K562 (cell line): ENCODE measurements at regions not wholly inside any gene's neighbourhood (a gene's known extent, or its start where the extent isn't known, plus 50 kb on each side); places are given as distances from the start of the nearest gene placed in this dataset.
"Not testable (repeated sequence)": the region's sequence is repeated elsewhere in the genome, so short reads cannot be mapped to it uniquely, and the experiment has no call there.

Source experiments
- ATAC-seq: fragments of 200-7000 bp; cut with Tn5 transposase; 3 replicates; pipeline ENCODE4 v1.9.1; 2020; ENCODE audit warnings: moderate library complexity
- BruUV-seq: library from RNA; stranded (reverse); fragments of 400-500 nt; replicated peaks from 2 replicates; lab custom pipeline; 2021; lab: Mats Ljungman, UMichigan
- CTCF ChIA-PET: fragments of 300-600 bp; formaldehyde crosslinking; extraction: SDS; loops from one replicate; lab custom pipeline; 2021; ENCODE audit warnings: low intra/inter-chr PET ratio; lab: Yijun Ruan, JAX
- POLR2A ChIA-PET: fragments of 300-600, 350-650 bp; sonication (Branson Sonifier 250); formaldehyde crosslinking; extraction: SDS; loops from one replicate; lab custom pipeline; 2021; ENCODE audit warnings: antibody characterized with exemption, inconsistent platforms; lab: Yijun Ruan, JAX
- DNase-seq, 4 experiments: peaks; one replicate each; pipeline versions ENCODE4 v3.0.0 to v3.0.0-alpha.2; 2011 to 2018; ENCODE audit warnings: low spot score in 3 of 4, mixed read lengths in 3 of 4; ENCODE audit errors: extremely low read depth in 1 of 4
- FAIRE-seq: peaks from 2 replicates; lab custom pipeline; 2011; peaks lifted over from hg19 to GRCh38; lab: Jason Lieb, UNC
- H2AFZ ChIP-seq: 2 replicates; pipeline ENCODE4 v1.6.0; 2011; ENCODE audit warnings: low read depth, low read length, control low read depth, inconsistent platforms
- H3K27ac ChIP-seq: fragments of 200-600 bp; 3 replicates; pipeline ENCODE4 v1.8.0; 2011; ENCODE audit warnings: low read depth, mild to moderate bottlenecking, control low read depth, inconsistent platforms, low read length, moderate library complexity, mixed read lengths; ENCODE audit errors: extremely low read depth
- H3K27me3 ChIP-seq, 2 experiments: fragments of 300-600 bp in 1 of 2; 2 replicates in 1 of 2; 3 replicates in 1 of 2; pipeline versions ENCODE4 v1.6.0 to v1.8.0; 2011; ENCODE audit warnings: inconsistent platforms in 2 of 2, low read length in 2 of 2, mild to moderate bottlenecking in 1 of 2, mixed read lengths in 1 of 2, moderate library complexity in 1 of 2; ENCODE audit not compliant: control insufficient read depth in 2 of 2, insufficient read depth in 2 of 2
- H3K36me3 ChIP-seq: fragments of 300-600 bp; 3 replicates; pipeline ENCODE4 v1.8.0; 2011; ENCODE audit warnings: mild to moderate bottlenecking, low read length, inconsistent platforms; ENCODE audit not compliant: control insufficient read depth, insufficient read depth
- H3K4me1 ChIP-seq, 2 experiments: fragments of 200-600 bp in 1 of 2; replicated peaks in 1 of 2; 2 replicates in 1 of 2; 3 replicates in 1 of 2; pipeline versions ENCODE4 v1.5.1 to v1.8.0; 2011; ENCODE audit warnings: inconsistent platforms in 2 of 2, low read length in 2 of 2, mild to moderate bottlenecking in 1 of 2, mixed read lengths in 1 of 2, moderate library complexity in 1 of 2; ENCODE audit not compliant: control insufficient read depth in 2 of 2, insufficient read depth in 2 of 2
- H3K4me2 ChIP-seq: 2 replicates; pipeline ENCODE4 v1.6.1; 2011; ENCODE audit warnings: low read length, control low read depth, inconsistent platforms, mixed read lengths; ENCODE audit not compliant: insufficient read depth
- H3K4me3 ChIP-seq: fragments of 200-600 bp; sonication (generic), shearing (Covaris generic); 2 replicates; pipeline ENCODE4 v1.5.1; 2016; ENCODE audit warnings: control low read depth, inconsistent platforms
- H3K79me2 ChIP-seq: fragments of 200-600 bp; 3 replicates; pipeline ENCODE4 v1.8.0; 2011; ENCODE audit warnings: low read length, inconsistent platforms; ENCODE audit not compliant: control insufficient read depth, insufficient read depth
- H3K9ac ChIP-seq, 2 experiments: 2 replicates each; pipeline versions ENCODE4 v1.6.0 to v1.6.1; 2011; ENCODE audit warnings: low read depth in 2 of 2, low read length in 2 of 2, control low read depth in 1 of 2, inconsistent platforms in 1 of 2, mild to moderate bottlenecking in 1 of 2, mixed read lengths in 1 of 2; ENCODE audit not compliant: insufficient read depth in 1 of 2
- H3K9me1 ChIP-seq: one replicate; pipeline ENCODE4 v1.6.0; 2011; ENCODE audit warnings: inconsistent platforms, mild to moderate bottlenecking, low read length, moderate library complexity; ENCODE audit not compliant: control insufficient read depth, insufficient read depth
- H3K9me3 ChIP-seq: replicated peaks from 2 replicates; pipeline ENCODE4 v1.5.1; 2011; ENCODE audit warnings: low read depth, low read length, inconsistent platforms; ENCODE audit not compliant: control insufficient read depth, insufficient read depth
- H4K20me1 ChIP-seq: replicated peaks from 2 replicates; pipeline ENCODE4 v1.6.1; 2011; ENCODE audit warnings: low read length, inconsistent platforms, mixed read lengths; ENCODE audit not compliant: control insufficient read depth, insufficient read depth
- BCL6 ChIP-seq: fragments of 250-450 bp; sonication (Bioruptor Pico); IDR thresholded peaks from 2 replicates; pipeline ENCODE4 v1.4.0; 2020
- E2F4 ChIP-seq: sonication (generic); formaldehyde crosslinking; IDR thresholded peaks from 2 replicates; pipeline ENCODE4 v1.8.0; 2022; ENCODE audit warnings: mild to moderate bottlenecking, low read depth, missing genetic modification reagents
- ELK3 ChIP-seq: fragments of 450-650 bp; formaldehyde crosslinking; IDR thresholded peaks from 2 replicates; pipeline ENCODE4 v1.4.0; 2020; ENCODE audit warnings: mild to moderate bottlenecking
- FOXJ2 ChIP-seq: fragments of 200-800 bp; sonication (Bioruptor generic); IDR thresholded peaks from 2 replicates; pipeline ENCODE4 v1.6.1; 2016; ENCODE audit warnings: missing genetic modification characterization, missing compliant biosample characterization
- GATA2 ChIP-seq: sonication (generic); formaldehyde crosslinking; IDR thresholded peaks from 2 replicates; pipeline ENCODE4 v1.4.0; 2020; ENCODE audit warnings: mild to moderate bottlenecking, missing genetic modification reagents
- HDAC3 ChIP-seq: fragments of 450-650 bp; IDR thresholded peaks from 2 replicates; pipeline ENCODE4 v1.6.1; 2018; ENCODE audit warnings: borderline replicate concordance, mild to moderate bottlenecking, moderate library complexity; ENCODE audit not compliant: partially characterized antibody
- MYBL2 ChIP-seq, 2 experiments: fragments of 450-650 bp in 1 of 2; sonication (generic) in 1 of 2; formaldehyde crosslinking in 1 of 2; IDR thresholded peaks; 2 replicates each; pipeline versions ENCODE4 v1.6.1 to v1.8.1; 2017 to 2022; ENCODE audit warnings: borderline replicate concordance in 1 of 2, inconsistent platforms in 1 of 2, low read depth in 1 of 2, mild to moderate bottlenecking in 1 of 2, missing genetic modification reagents in 1 of 2, moderate library complexity in 1 of 2
- POLR2A ChIP-seq: fragments of 450-650 bp; conservative IDR thresholded peaks from 2 replicates; pipeline ENCODE4 v1.6.1; 2016
- SNAPC5 ChIP-seq: fragments of 250-450 bp; sonication (Bioruptor Pico); IDR thresholded peaks from 2 replicates; pipeline ENCODE4 v1.8.0; 2021; ENCODE audit warnings: moderate library complexity, mild to moderate bottlenecking, inconsistent platforms
- USF2 ChIP-seq: sonication (generic); formaldehyde crosslinking; IDR thresholded peaks from 2 replicates; pipeline ENCODE4 v1.5.0; 2020; ENCODE audit warnings: missing genetic modification reagents
- ZBTB8A ChIP-seq: fragments of 450-650 bp; IDR thresholded peaks from 2 replicates; pipeline ENCODE4 v1.6.1; 2018; ENCODE audit warnings: mild to moderate bottlenecking, moderate library complexity; ENCODE audit not compliant: partially characterized antibody
- WGBS: fragments of 100-300 bp; shearing (Covaris generic); methylation state at CpG from one replicate; pipeline ENCODE4 v1.1.6; 2016; ENCODE audit warnings: low coverage, mixed read lengths; ENCODE audit not compliant: insufficient coverage; ENCODE audit errors: missing lambda C conversion rate; 5-methylcytosine and 5-hydroxymethylcytosine counted together
- in situ Hi-C: fragments of 300-500 bp; cut with MboI; formaldehyde crosslinking; loops from 4 replicates; pipeline ENCODE4 v1.15.0; 2018; ENCODE audit warnings: inconsistent platforms, mixed read lengths
- intact Hi-C: fragments of 100-400 bp; cut with micrococcal nuclease; formaldehyde crosslinking; loops from 2 replicates; pipeline ENCODE4 v1.14.2; 2022

- TF ChIP-seq MYBL2 (IDR thresholded peaks at IDR 0.05; ENCODE audit: low read depth) (no peak), MYBL2 (CRISPR knock-in tag; IDR thresholded peaks at IDR 0.05; ENCODE audit: borderline replicate concordance) (no peak)
Measured at GRCh38 chr2:41207578-41207977, 755.7 kb upstream of the SLC8A1 start (continued).

- H3K9me1 ChIP-seq, H3K4me3 ChIP-seq, H4K20me1 ChIP-seq, BruUV-seq, H3K9me3 ChIP-seq, H3K36me3 ChIP-seq, H3K27me3 ChIP-seq, CTCF ChIA-PET, ATAC-seq, H3K27ac ChIP-seq, H3K9ac ChIP-seq, H3K4me2 ChIP-seq, H3K79me2 ChIP-seq, FAIRE-seq, H3K4me1 ChIP-seq, DNase-seq, H2AFZ ChIP-seq, POLR2A ChIA-PET, in situ Hi-C loops, intact Hi-C loops: not testable (repeated sequence)
- 0% methylated on average over 4 of the region's 4 CpGs for WGBS
Measured at GRCh38 chr2:41210030-41210429, 758.1 kb upstream of the SLC8A1 start.

GRCh38 chr2:41216978-41217377 is 765.1 kb upstream of the SLC8A1 start:
- WGBS = 0% methylated on average over 1 of the region's 1 CpG
- Histone ChIP-seq H3K9me1 (no peaks in the 10 kb centered on the region), H3K4me3 (no peak overlapping the region), H3K4me1 (no peaks in the 10 kb centered on the region), H3K79me2 (no peaks in the 10 kb centered on the region), H3K27ac (no peak overlapping the region), H3K4me2 (no peak overlapping the region), H3K9me3 (no peaks in the 10 kb centered on the region; the same call in 1 of the 2 replicates), H3K36me3 (no peaks in the 10 kb centered on the region), H4K20me1 (no peaks in the 10 kb centered on the region), H3K9ac (no peak overlapping the region), H3K27me3 (no peaks in the 10 kb centered on the region), H2AFZ (no peak overlapping the region)
- in situ Hi-C loops = no loop called here
- no peak for ATAC-seq
- no peak for FAIRE-seq
- TF ChIP-seq GATA2 (CRISPR knock-in tag) (no peak), POLR2A (no peak), SNAPC5 (no peak), HDAC3 (no peak), ZBTB8A (no peak), BCL6 (no peak), ELK3 (no peak), USF2 (CRISPR knock-in tag) (no peak), E2F4 (CRISPR knock-in tag) (no peak), FOXJ2 (tag) (no peak)
- no peak for DNase-seq
- intact Hi-C loops = no loop called here
- CTCF ChIA-PET = no interaction called here
- BruUV-seq = no TSS peak
- POLR2A ChIA-PET = no interaction called here
